ENCODE measurements at regions not wholly inside any gene's neighbourhood (a gene's known extent, or its start where the extent isn't known, plus 50 kb on each side); places are given as distances from the start of the nearest gene placed in this dataset.
"Not testable (repeated sequence)": the region's sequence is repeated elsewhere in the genome, so short reads cannot be mapped to it uniquely, and the experiment has no call there.

GRCh38 chr7:156368053-156368843 lies 272.3 kb upstream of the RNF32 start:
- no peak for TF ChIP-seq CTCF (IDR thresholded peaks at IDR 0.05)
- intact Hi-C loops (cut with DNase I; ENCODE audit: low total_unique reads): no loop called here
- no peak for DNase-seq
- no peaks in the 10 kb centered on the region for H3K4me1 ChIP-seq
- H3K27me3 ChIP-seq: no peaks in the 10 kb centered on the region
- no peak overlapping the region for H3K4me3 ChIP-seq
- no peaks in the 10 kb centered on the region for H3K36me3 ChIP-seq
- H3K9me3 ChIP-seq: peaks cover 0 to 7% (median 0%) of the 10 kb centered on the region in 3 donors
- no peak overlapping the region for H3K27ac ChIP-seq

- no peak overlapping the region for H3K27ac ChIP-seq
- H3K4me1 ChIP-seq: no peaks in the 10 kb centered on the region
- no peak overlapping the region for H3K4me3 ChIP-seq
- H3K27me3 ChIP-seq: no peaks in the 10 kb centered on the region
- intact Hi-C loops (cut with DNase I; ENCODE audit: low total_unique reads): no loop called here
- no peak for DNase-seq
- no peaks in the 10 kb centered on the region for H3K36me3 ChIP-seq
- no peaks in the 10 kb centered on the region for H3K9me3 ChIP-seq
- no peak for TF ChIP-seq CTCF (IDR thresholded peaks at IDR 0.05)
These were observed 276.8 kb upstream of the RNF32 start for GRCh38 chr7:156363751-156364150.

- intact Hi-C loops (cut with DNase I; ENCODE audit: low total_unique reads): no loop called here
- H3K4me1 ChIP-seq: no peaks in the 10 kb centered on the region
- no peak for TF ChIP-seq CTCF (IDR thresholded peaks at IDR 0.05)
- DNase-seq: no peak
- H3K4me3 ChIP-seq: no peak overlapping the region
- no peak overlapping the region for H3K27ac ChIP-seq
- H3K27me3 ChIP-seq: no peaks in the 10 kb centered on the region
- no peaks in the 10 kb centered on the region for H3K9me3 ChIP-seq
- H3K36me3 ChIP-seq: no peaks in the 10 kb centered on the region
These were observed 279.7 kb upstream of the RNF32 start for GRCh38 chr7:156360835-156361234.

GRCh38 chr7:156356551-156356950 lies 284.0 kb upstream of the RNF32 start:
- TF ChIP-seq CTCF (IDR thresholded peaks at IDR 0.05): no peak
- no peaks in the 10 kb centered on the region for H3K36me3 ChIP-seq
- H3K4me1 ChIP-seq: no peaks in the 10 kb centered on the region
- intact Hi-C loops (cut with DNase I; ENCODE audit: low total_unique reads): no loop called here
- H3K9me3 ChIP-seq: no peaks in the 10 kb centered on the region
- H3K4me3 ChIP-seq: no peak overlapping the region
- no peak overlapping the region for H3K27ac ChIP-seq
- no peak for DNase-seq
- no peaks in the 10 kb centered on the region for H3K27me3 ChIP-seq

- no peak overlapping the region for H3K27ac ChIP-seq
- no peaks in the 10 kb centered on the region for H3K4me1 ChIP-seq
- DNase-seq: no peak
- no peak overlapping the region for H3K4me3 ChIP-seq
- TF ChIP-seq CTCF (IDR thresholded peaks at IDR 0.05): no peak
- intact Hi-C loops (cut with DNase I; ENCODE audit: low total_unique reads): no loop called here
- H3K36me3 ChIP-seq: no peaks in the 10 kb centered on the region
- H3K27me3 ChIP-seq: no peaks in the 10 kb centered on the region
- no peaks in the 10 kb centered on the region for H3K9me3 ChIP-seq
These were observed 287.2 kb upstream of the RNF32 start for GRCh38 chr7:156353352-156353751.

- H3K27me3 ChIP-seq; H3K36me3 ChIP-seq; H3K9me3 ChIP-seq; H3K27ac ChIP-seq; DNase-seq; H3K4me1 ChIP-seq; intact Hi-C loops (cut with DNase I; ENCODE audit: low total_unique reads); H3K4me3 ChIP-seq: not testable (repeated sequence)
These were observed 292.8 kb upstream of the RNF32 start for GRCh38 chr7:156347703-156348248.
